ENCODE measurements at regions not wholly inside any gene's neighbourhood (a gene's known extent, or its start where the extent isn't known, plus 50 kb on each side); places are given as distances from the start of the nearest gene placed in this dataset.

- Histone ChIP-seq H3K27ac (no peak overlapping the region), H3K36me3 (no peaks in the 10 kb centered on the region), H3K27me3 (no peaks in the 10 kb centered on the region), H3K4me1 (no peaks in the 10 kb centered on the region), H3K4me3 (no peak overlapping the region), H3K9me3 (no peaks in the 10 kb centered on the region)
- no peak for TF ChIP-seq CTCF (IDR thresholded peaks at IDR 0.05)
- intact Hi-C loops (cut with DNase I): no loop called here
- peak in 1 of 2 donors; percentile 0 for DNase-seq (ENCODE audit: extremely low spot score in 2 of 2)
Measured at GRCh38 chr16:65675161-65675560, 553.3 kb upstream of the CDH11 start.

DNA sequence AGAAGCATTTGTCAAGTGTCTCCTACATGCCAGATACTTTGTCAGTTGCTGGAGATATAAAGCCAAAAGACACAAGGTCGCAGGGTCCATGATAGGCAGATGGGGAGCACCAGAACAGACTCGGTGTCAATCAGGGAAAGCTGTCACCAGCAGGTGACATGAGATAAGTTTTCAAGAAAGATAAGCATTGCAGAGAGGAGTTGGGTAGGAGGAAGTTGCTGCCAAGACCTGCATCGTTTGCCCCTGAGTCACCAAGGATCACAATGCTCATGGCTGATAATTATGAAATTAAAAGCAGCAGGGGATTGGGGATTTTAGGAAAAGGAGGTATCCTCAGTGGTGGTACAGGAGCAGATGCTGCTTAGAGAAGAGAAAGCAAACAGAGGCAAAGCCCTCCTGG lies 551.1 kb upstream of the CDH11 start:
- Histone ChIP-seq H3K27ac (no peak overlapping the region), H3K36me3 (no peaks in the 10 kb centered on the region), H3K4me1 (no peaks in the 10 kb centered on the region), H3K4me3 (no peak overlapping the region), H3K27me3 (no peaks in the 10 kb centered on the region), H3K9me3 (no peaks in the 10 kb centered on the region)
- DNase-seq (ENCODE audit: extremely low spot score in 2 of 2): peak in 1 of 2 donors; percentile 16
- TF ChIP-seq POLR2AphosphoS5 (IDR thresholded peaks at IDR 0.05; ENCODE audit: insufficient read depth in 1 of 2, low read depth in 1 of 2): no peak
- no peak for TF ChIP-seq POLR2A (IDR thresholded peaks at IDR 0.05)
- TF ChIP-seq CTCF (IDR thresholded peaks at IDR 0.05): no peak
- intact Hi-C loops (cut with DNase I): no loop called here

- Histone ChIP-seq H3K27me3 (no peaks in the 10 kb centered on the region), H3K36me3 (no peaks in the 10 kb centered on the region), H3K9me3 (no peaks in the 10 kb centered on the region), H3K27ac (no peak overlapping the region), H3K4me1 (peaks cover 6% of the 10 kb centered on the region), H3K4me3 (no peak overlapping the region)
- intact Hi-C loops (cut with DNase I): no loop called here
- DNase-seq (ENCODE audit: extremely low spot score in 2 of 2): peak in 1 of 2 donors; percentile 58
- TF ChIP-seq CTCF (IDR thresholded peaks at IDR 0.05): no peak
- TF ChIP-seq POLR2A (IDR thresholded peaks at IDR 0.05): no peak
- no peak for TF ChIP-seq POLR2AphosphoS5 (IDR thresholded peaks at IDR 0.05; ENCODE audit: insufficient read depth in 1 of 2, low read depth in 1 of 2)
Measured at GRCh38 chr16:65671071-65671470, 549.2 kb upstream of the CDH11 start.

- Histone ChIP-seq H3K4me1 (peaks cover 15% of the 10 kb centered on the region), H3K9me3 (no peaks in the 10 kb centered on the region), H3K4me3 (no peak overlapping the region), H3K27me3 (no peaks in the 10 kb centered on the region), H3K27ac (no peak overlapping the region), H3K36me3 (no peaks in the 10 kb centered on the region)
- TF ChIP-seq POLR2A (IDR thresholded peaks at IDR 0.05) (no peak), POLR2AphosphoS5 (IDR thresholded peaks at IDR 0.05; ENCODE audit: insufficient read depth in 1 of 2, low read depth in 1 of 2) (no peak), CTCF (IDR thresholded peaks at IDR 0.05) (no peak)
- DNase-seq (ENCODE audit: extremely low spot score in 2 of 2): peak in 1 of 2 donors; percentile 19
- intact Hi-C loops (cut with DNase I): no loop called here
Measured at GRCh38 chr16:65668064-65668595, 546.3 kb upstream of the CDH11 start.

DNA sequence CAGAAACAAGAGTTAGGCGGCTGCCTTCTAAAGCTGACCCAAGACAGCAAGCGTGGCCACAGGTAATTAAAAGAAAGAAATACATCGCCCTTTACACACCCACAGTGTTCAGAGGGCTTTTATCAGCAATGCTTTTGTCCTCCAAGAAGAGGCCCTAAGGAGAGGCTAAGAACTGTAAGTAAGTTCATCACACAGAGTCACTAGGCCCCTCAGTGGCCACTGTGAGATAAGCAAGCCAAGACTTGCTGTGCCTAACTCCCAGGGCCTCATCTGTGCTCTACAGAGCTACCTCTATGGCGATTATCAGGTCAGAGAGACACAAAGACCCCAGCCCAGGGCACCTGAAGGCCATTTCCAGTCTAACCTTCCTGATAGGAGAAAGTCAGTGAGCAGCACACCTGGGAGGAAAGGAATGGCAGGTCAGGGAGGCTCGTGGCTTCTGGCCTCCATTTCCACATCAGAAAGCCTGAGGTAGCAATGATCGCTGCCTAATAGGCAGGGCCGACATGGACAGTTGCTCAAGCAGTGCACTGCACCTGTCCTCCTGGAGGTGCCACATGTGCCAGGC lies 545.2 kb upstream of the CDH11 start:
- intact Hi-C loops (cut with DNase I): no loop called here
- Histone ChIP-seq H3K4me3 (no peak overlapping the region), H3K27ac (no peak overlapping the region), H3K4me1 (peaks cover 15% of the 10 kb centered on the region), H3K36me3 (no peaks in the 10 kb centered on the region), H3K9me3 (no peaks in the 10 kb centered on the region), H3K27me3 (no peaks in the 10 kb centered on the region)
- TF ChIP-seq POLR2A (IDR thresholded peaks at IDR 0.05): no peak
- no peak for TF ChIP-seq POLR2AphosphoS5 (IDR thresholded peaks at IDR 0.05; ENCODE audit: insufficient read depth in 1 of 2, low read depth in 1 of 2)
- TF ChIP-seq CTCF (IDR thresholded peaks at IDR 0.05): no peak
- DNase-seq (ENCODE audit: extremely low spot score in 2 of 2): peak in 1 of 2 donors; percentile 85
